PC-9 (cell line): ENCODE measurements at regions not wholly inside any gene's neighbourhood (a gene's known extent, or its start where the extent isn't known, plus 50 kb on each side); places are given as distances from the start of the nearest gene placed in this dataset.

Experiments
- BruUV-seq: library from RNA; stranded (reverse); fragments of 400-500 nt; replicated peaks from 2 replicates; lab custom pipeline; 2021; lab: Mats Ljungman, UMichigan
- CTCF ChIA-PET: fragments of 300-600 bp; sonication (Branson Sonifier 250); formaldehyde crosslinking; loops from one replicate; lab custom pipeline; 2022; ENCODE audit warnings: antibody characterized with exemption; lab: Charles Lee
- POLR2A ChIA-PET: fragments of 300-600 bp; sonication (Branson Sonifier 250); formaldehyde crosslinking; loops from one replicate; lab custom pipeline; 2022; ENCODE audit warnings: antibody characterized with exemption; ENCODE audit not compliant: unreplicated experiment; lab: Charles Lee
- DNase-seq, 2 experiments: peaks; one replicate each; pipeline versions ENCODE4 v3.0.0 to v3.0.0-alpha.2; 2015 to 2022; ENCODE audit warnings: mixed read lengths in 1 of 2
- H2AFZ ChIP-seq: fragments of 200-600 bp; sonication (generic); 2 replicates; pipeline ENCODE4 v1.8.1; 2017; ENCODE audit warnings: antibody characterized with exemption
- H3F3A ChIP-seq: fragments of 200-600 bp; sonication (generic); 2 replicates; pipeline ENCODE4 v1.8.1; 2017; ENCODE audit warnings: antibody characterized with exemption, mild to moderate bottlenecking, low read depth; ENCODE audit not compliant: insufficient read depth
- H3K27ac ChIP-seq: fragments of 200-600 bp; sonication (generic); 2 replicates; pipeline ENCODE4 v1.6.1; 2016; ENCODE audit warnings: mixed run types
- H3K27me3 ChIP-seq: fragments of 200-600 bp; sonication (generic); 2 replicates; pipeline ENCODE4 v1.6.1; 2016; ENCODE audit warnings: low read depth, mixed run types; ENCODE audit not compliant: insufficient read depth
- H3K36me3 ChIP-seq: fragments of 200-600 bp; sonication (generic); 2 replicates; pipeline ENCODE4 v1.6.1; 2016; ENCODE audit warnings: low read depth, mixed run types
- H3K4me1 ChIP-seq: fragments of 200-600 bp; sonication (generic); replicated peaks from 2 replicates; pipeline ENCODE4 v1.6.1; 2016; ENCODE audit warnings: mixed run types; ENCODE audit not compliant: insufficient read depth
- H3K4me2 ChIP-seq: fragments of 200-600 bp; sonication (generic); 2 replicates; pipeline ENCODE4 v1.6.1; 2017; ENCODE audit warnings: mixed run types
- H3K4me3 ChIP-seq: fragments of 200-600 bp; sonication (generic); 2 replicates; pipeline ENCODE4 v1.6.1; 2016; ENCODE audit warnings: mixed run types
- H3K79me2 ChIP-seq: fragments of 200-600 bp; sonication (generic); 2 replicates; pipeline ENCODE4 v1.6.1; 2017; ENCODE audit warnings: low read depth, mixed run types
- H3K9me2 ChIP-seq: fragments of 200-600 bp; sonication (generic); 2 replicates; pipeline ENCODE4 v1.8.1; 2017; ENCODE audit warnings: mild to moderate bottlenecking; ENCODE audit not compliant: insufficient read depth
- H3K9me3 ChIP-seq: fragments of 200-600 bp; sonication (generic); 2 replicates; pipeline ENCODE4 v1.8.1; 2016; ENCODE audit warnings: low read depth; ENCODE audit not compliant: insufficient read depth
- H4K20me1 ChIP-seq: fragments of 200-600 bp; sonication (generic); 2 replicates; pipeline ENCODE4 v1.8.1; 2017; ENCODE audit not compliant: insufficient read depth
- CTCF ChIP-seq: fragments of 200-600 bp; sonication (generic); conservative IDR thresholded peaks from 2 replicates; pipeline ENCODE4 v1.6.1; 2017; ENCODE audit warnings: mixed run types, antibody characterized with exemption, mild to moderate bottlenecking, moderate library complexity
- EZH2 ChIP-seq: fragments of 200-600 bp; sonication (generic); IDR thresholded peaks from 2 replicates; pipeline ENCODE4 v1.8.0; 2017; ENCODE audit warnings: antibody characterized with exemption, low read depth
- intact Hi-C: fragments of 100-400 bp; cut with micrococcal nuclease; formaldehyde crosslinking; loops from one replicate; pipeline ENCODE4 v1.10.0; 2022; ENCODE audit not compliant: unreplicated experiment

- no peaks in the 10 kb centered on the region for H3K27me3 ChIP-seq
- TF ChIP-seq CTCF (no peak), EZH2 (no peak)
- H3K9me2 ChIP-seq = no peaks in the 10 kb centered on the region
- H3K79me2 ChIP-seq = no peaks in the 10 kb centered on the region
- no peaks in the 10 kb centered on the region for H3K36me3 ChIP-seq
- no peak for DNase-seq
- no peaks in the 10 kb centered on the region for H3K9me3 ChIP-seq
- H3F3A ChIP-seq = no peaks in the 10 kb centered on the region
- no peak overlapping the region for H3K4me2 ChIP-seq
- ChIA-PET POLR2A (no interaction called here), CTCF (no interaction called here)
- no peak overlapping the region for H2AFZ ChIP-seq
- no peaks in the 10 kb centered on the region for H3K4me1 ChIP-seq
- H3K27ac ChIP-seq = no peak overlapping the region
- no peaks in the 10 kb centered on the region for H4K20me1 ChIP-seq
- intact Hi-C loops = loop anchor here (1.0 to 5.0 kb wide), 4 partner anchors 75 to 634 kb away; partner anchors contain the start of gene KLF4
- no peak overlapping the region for H3K4me3 ChIP-seq
- no TSS peak for BruUV-seq
These were observed 147.2 kb upstream of the KLF4 start for GRCh38 chr9:107636571-107637381.

GRCh38 chr9:107635803-107636174, 146.2 kb upstream of the KLF4 start:
- Histone ChIP-seq H3K4me2 (no peak overlapping the region), H3F3A (no peaks in the 10 kb centered on the region), H3K79me2 (no peaks in the 10 kb centered on the region), H2AFZ (no peak overlapping the region), H3K27ac (no peak overlapping the region), H3K36me3 (no peaks in the 10 kb centered on the region), H3K4me3 (no peak overlapping the region), H3K9me2 (no peaks in the 10 kb centered on the region), H3K4me1 (no peaks in the 10 kb centered on the region), H3K27me3 (no peaks in the 10 kb centered on the region), H3K9me3 (no peaks in the 10 kb centered on the region), H4K20me1 (no peaks in the 10 kb centered on the region)
- CTCF ChIA-PET = no interaction called here
- DNase-seq = no peak
- TF ChIP-seq CTCF (no peak), EZH2 (no peak)
- POLR2A ChIA-PET = no interaction called here
- no TSS peak for BruUV-seq
- intact Hi-C loops = loop anchor here (2.0 to 5.0 kb wide), 3 partner anchors 117 to 635 kb away; partner anchors contain the start of gene KLF4

- DNase-seq = no peak
- Histone ChIP-seq H3K4me1 (no peaks in the 10 kb centered on the region), H3K27me3 (no peaks in the 10 kb centered on the region), H3K4me2 (no peak overlapping the region), H3F3A (no peaks in the 10 kb centered on the region), H3K4me3 (no peak overlapping the region), H3K9me3 (no peaks in the 10 kb centered on the region), H2AFZ (no peak overlapping the region), H3K79me2 (no peaks in the 10 kb centered on the region), H4K20me1 (no peaks in the 10 kb centered on the region), H3K9me2 (no peaks in the 10 kb centered on the region), H3K27ac (no peak overlapping the region), H3K36me3 (no peaks in the 10 kb centered on the region)
- no TSS peak for BruUV-seq
- POLR2A ChIA-PET = no interaction called here
- no peak for TF ChIP-seq CTCF
- TF ChIP-seq EZH2 = no peak
- CTCF ChIA-PET = no interaction called here
- intact Hi-C loops = loop anchor here (5.0 kb wide), 1 partner anchor 117 kb away; no protein-coding TSS in a partner anchor
These were observed 145.7 kb upstream of the KLF4 start for GRCh38 chr9:107635101-107635802.
